ENCODE measurements at regions not wholly inside any gene's neighbourhood (a gene's known extent, or its start where the extent isn't known, plus 50 kb on each side); places are given as distances from the start of the nearest gene placed in this dataset.

- TF ChIP-seq AR (CRISPR knock-in tag; IDR thresholded peaks at IDR 0.05) (no peak), GRHL2 (CRISPR knock-in tag; IDR thresholded peaks at IDR 0.05; ENCODE audit: insufficient replicate concordance, severe bottlenecking) (no peak), TP53 (CRISPR knock-in tag; IDR thresholded peaks at IDR 0.05) (no peak), ZNF671 (CRISPR knock-in tag; IDR thresholded peaks at IDR 0.05) (no peak), NR1H2 (CRISPR knock-in tag; IDR thresholded peaks at IDR 0.05) (no peak)
Measured at GRCh38 chr9:109639674-109640579, 140.1 kb upstream of the PALM2AKAP2 start (continued).

GRCh38 chr9:109640580-109641371 is 139.2 kb upstream of the PALM2AKAP2 start:
- CTCF ChIA-PET: interaction anchor here (0.7 to 2.8 kb wide), 6 partner anchors 9 to 1459 kb away, joined by 3 to 9 read pairs (median 4); no protein-coding TSS in a partner anchor
- DNase-seq (ENCODE audit: low spot score) (peak; percentile 68), ATAC-seq (peak; percentile 74)
- peaks cover 19% of the 10 kb centered on the region for H3K4me1 Mint-ChIP-seq
- H3K27ac Mint-ChIP-seq: no peak overlapping the region
- POLR2A ChIA-PET: no interaction called here
- TF ChIP-seq ESRRA (CRISPR knock-in tag; IDR thresholded peaks at IDR 0.05; ENCODE audit: borderline replicate concordance) (0 out of 2 replicates have a peak, but pooled peaks have one; percentile 15), ZNF425 (CRISPR knock-in tag; conservative IDR thresholded peaks at IDR 0.05) (no peak)
- H3K27me3 Mint-ChIP-seq (ENCODE audit: low read depth): peaks cover 67% of the 10 kb centered on the region
- H3K4me3 Mint-ChIP-seq: peak overlapping the region; percentile 68
- H3K9me3 Mint-ChIP-seq: peaks cover 15% of the 10 kb centered on the region
- H3K36me3 Mint-ChIP-seq: peaks cover 9% of the 10 kb centered on the region

GRCh38 chr9:109641372-109641659 is 138.7 kb upstream of the PALM2AKAP2 start:
- Mint-ChIP-seq H3K36me3 (peaks cover 9% of the 10 kb centered on the region), H3K27me3 (ENCODE audit: low read depth) (peaks cover 67% of the 10 kb centered on the region), H3K4me3 (peak overlapping the region; percentile 68), H3K27ac (no peak overlapping the region), H3K9me3 (peaks cover 15% of the 10 kb centered on the region), H3K4me1 (peaks cover 19% of the 10 kb centered on the region)
- CTCF ChIA-PET: interaction anchor here (1.0 to 2.2 kb wide), 3 partner anchors 12 to 75 kb away, joined by 3 to 7 read pairs (median 3); no protein-coding TSS in a partner anchor
- POLR2A ChIA-PET: no interaction called here
- ATAC-seq: no peak
- DNase-seq (ENCODE audit: low spot score): no peak
- no peak for TF ChIP-seq ZNF219 (CRISPR knock-in tag; IDR thresholded peaks at IDR 0.05; ENCODE audit: borderline replicate concordance)
- TF ChIP-seq NR2C2 (CRISPR knock-in tag; IDR thresholded peaks at IDR 0.05): no peak
- no peak for TF ChIP-seq ZMAT4 (CRISPR knock-in tag; IDR thresholded peaks at IDR 0.05)
- no peak for TF ChIP-seq PRRX2 (CRISPR knock-in tag; IDR thresholded peaks at IDR 0.05)
- no peak for TF ChIP-seq MLX (CRISPR knock-in tag; IDR thresholded peaks at IDR 0.05)
- no peak for TF ChIP-seq GTF2I (CRISPR knock-in tag; conservative IDR thresholded peaks at IDR 0.05)
- TF ChIP-seq FOXK1 (CRISPR knock-in tag; IDR thresholded peaks at IDR 0.05): no peak
- TF ChIP-seq TCF7 (CRISPR knock-in tag; IDR thresholded peaks at IDR 0.05; ENCODE audit: low read depth): no peak
- TF ChIP-seq NFATC4 (CRISPR knock-in tag; IDR thresholded peaks at IDR 0.05): no peak
- no peak for TF ChIP-seq ZNF138 (CRISPR knock-in tag; conservative IDR thresholded peaks at IDR 0.05)
- no peak for TF ChIP-seq HMGA2 (CRISPR knock-in tag; IDR thresholded peaks at IDR 0.05)
- TF ChIP-seq EMX1 (CRISPR knock-in tag; IDR thresholded peaks at IDR 0.05): no peak
- no peak for TF ChIP-seq SP1 (CRISPR knock-in tag; conservative IDR thresholded peaks at IDR 0.05)
- TF ChIP-seq E2F5 (CRISPR knock-in tag; IDR thresholded peaks at IDR 0.05): no peak
- no peak for TF ChIP-seq ATF1 (CRISPR knock-in tag; IDR thresholded peaks at IDR 0.05)
- TF ChIP-seq E2F4 (CRISPR knock-in tag; IDR thresholded peaks at IDR 0.05; ENCODE audit: borderline replicate concordance, low read depth): no peak
